Type B pancreatic cell (in vitro differentiated cells): ENCODE measurements at regions not wholly inside any gene's neighbourhood (a gene's known extent, or its start where the extent isn't known, plus 50 kb on each side); places are given as distances from the start of the nearest gene placed in this dataset.

Experiments
- DNase-seq: peaks from one replicate; pipeline ENCODE4 v3.0.0; 2021; ENCODE audit warnings: mixed read lengths; ENCODE audit not compliant: unreplicated experiment; ENCODE audit errors: extremely low spot score
- H3K27ac Mint-ChIP-seq: 2 replicates; pipeline ENCODE4 v1.8.0; 2021; ENCODE audit warnings: mild to moderate bottlenecking, mixed read lengths
- H3K27me3 Mint-ChIP-seq: 2 replicates; pipeline ENCODE4 v1.8.0; 2021; ENCODE audit warnings: mixed read lengths
- H3K36me3 Mint-ChIP-seq: 2 replicates; pipeline ENCODE4 v1.8.0; 2021; ENCODE audit warnings: mixed read lengths
- H3K4me1 Mint-ChIP-seq: one replicate; pipeline ENCODE4 v1.8.0; 2021; ENCODE audit warnings: mixed read lengths; ENCODE audit not compliant: unreplicated experiment
- H3K4me3 Mint-ChIP-seq: 2 replicates; pipeline ENCODE4 v1.8.0; 2021; ENCODE audit warnings: mild to moderate bottlenecking, mixed read lengths
- H3K9me3 Mint-ChIP-seq: 2 replicates; pipeline ENCODE4 v1.8.0; 2021; ENCODE audit warnings: mixed read lengths
- CTCF ChIP-seq: fragments of 200-600 bp; sonication (generic); conservative IDR thresholded peaks from 2 replicates; pipeline ENCODE4 v1.5.0; 2021; ENCODE audit warnings: antibody characterized with exemption, mild to moderate bottlenecking

GRCh38 chr3:74535281-74535680 is 79.2 kb downstream of the CNTN3 start:
- H3K27me3 Mint-ChIP-seq: no peaks in the 10 kb centered on the region
- DNase-seq: no peak

GRCh38 chr3:74534611-74535010 is 79.8 kb downstream of the CNTN3 start:
- Mint-ChIP-seq H3K4me3 (no peak overlapping the region), H3K27me3 (no peaks in the 10 kb centered on the region), H3K9me3 (no peaks in the 10 kb centered on the region), H3K36me3 (no peaks in the 10 kb centered on the region), H3K27ac (no peak overlapping the region), H3K4me1 (no peaks in the 10 kb centered on the region)
- TF ChIP-seq CTCF: no peak
- no peak for DNase-seq

More at GRCh38 chr3:74535281-74535680, 79.2 kb downstream of the CNTN3 start:
- H3K4me1 Mint-ChIP-seq: no peaks in the 10 kb centered on the region
- H3K36me3 Mint-ChIP-seq: no peaks in the 10 kb centered on the region
- H3K27ac Mint-ChIP-seq: no peak overlapping the region
- H3K9me3 Mint-ChIP-seq: no peaks in the 10 kb centered on the region
- H3K4me3 Mint-ChIP-seq: no peak overlapping the region
- TF ChIP-seq CTCF: no peak

- no peak for DNase-seq
- Mint-ChIP-seq H3K4me3 (no peak overlapping the region), H3K36me3 (no peaks in the 10 kb centered on the region), H3K4me1 (no peaks in the 10 kb centered on the region), H3K27me3 (no peaks in the 10 kb centered on the region), H3K27ac (no peak overlapping the region), H3K9me3 (no peaks in the 10 kb centered on the region)
- no peak for TF ChIP-seq CTCF
Observed at GRCh38 chr3:74532446-74532845, 82.0 kb downstream of the CNTN3 start.

- no peaks in the 10 kb centered on the region for H3K4me1 Mint-ChIP-seq
- no peaks in the 10 kb centered on the region for H3K27me3 Mint-ChIP-seq
- H3K27ac Mint-ChIP-seq: no peak overlapping the region
- DNase-seq: no peak
- H3K36me3 Mint-ChIP-seq: no peaks in the 10 kb centered on the region
- TF ChIP-seq CTCF: no peak
- no peaks in the 10 kb centered on the region for H3K9me3 Mint-ChIP-seq
- H3K4me3 Mint-ChIP-seq: no peak overlapping the region
Observed at GRCh38 chr3:74531491-74531890, 83.0 kb downstream of the CNTN3 start.

- Mint-ChIP-seq H3K4me3 (no peak overlapping the region), H3K36me3 (no peaks in the 10 kb centered on the region), H3K9me3 (no peaks in the 10 kb centered on the region), H3K4me1 (no peaks in the 10 kb centered on the region), H3K27me3 (no peaks in the 10 kb centered on the region), H3K27ac (no peak overlapping the region)
- TF ChIP-seq CTCF: no peak
- DNase-seq: no peak
Observed at GRCh38 chr3:74529145-74529544, 85.3 kb downstream of the CNTN3 start.

- DNase-seq: no peak
- H3K9me3 Mint-ChIP-seq: no peaks in the 10 kb centered on the region
- H3K36me3 Mint-ChIP-seq: no peaks in the 10 kb centered on the region
- H3K4me1 Mint-ChIP-seq: no peaks in the 10 kb centered on the region
- H3K27ac Mint-ChIP-seq: no peak overlapping the region
- no peak overlapping the region for H3K4me3 Mint-ChIP-seq
- no peak for TF ChIP-seq CTCF
- H3K27me3 Mint-ChIP-seq: no peaks in the 10 kb centered on the region
Observed at GRCh38 chr3:74527566-74527965, 86.9 kb downstream of the CNTN3 start.
